PC-9 (cell line): ENCODE measurements at regions not wholly inside any gene's neighbourhood (a gene's known extent, or its start where the extent isn't known, plus 50 kb on each side); places are given as distances from the start of the nearest gene placed in this dataset.
"Not testable (repeated sequence)": the region's sequence is repeated elsewhere in the genome, so short reads cannot be mapped to it uniquely, and the experiment has no call there.

ENCODE experiments used
- EZH2 ChIP-seq: fragments of 200-600 bp; sonication (generic); IDR thresholded peaks from 2 replicates; pipeline ENCODE4 v1.8.0; 2017; ENCODE audit warnings: antibody characterized with exemption, low read depth
- TF ChIP-seq, protein P1 (sequence below): fragments of 200-600 bp; sonication (generic); conservative IDR thresholded peaks from 2 replicates; pipeline ENCODE4 v1.6.1; 2017; ENCODE audit warnings: mixed run types, antibody characterized with exemption, mild to moderate bottlenecking, moderate library complexity

DNA sequence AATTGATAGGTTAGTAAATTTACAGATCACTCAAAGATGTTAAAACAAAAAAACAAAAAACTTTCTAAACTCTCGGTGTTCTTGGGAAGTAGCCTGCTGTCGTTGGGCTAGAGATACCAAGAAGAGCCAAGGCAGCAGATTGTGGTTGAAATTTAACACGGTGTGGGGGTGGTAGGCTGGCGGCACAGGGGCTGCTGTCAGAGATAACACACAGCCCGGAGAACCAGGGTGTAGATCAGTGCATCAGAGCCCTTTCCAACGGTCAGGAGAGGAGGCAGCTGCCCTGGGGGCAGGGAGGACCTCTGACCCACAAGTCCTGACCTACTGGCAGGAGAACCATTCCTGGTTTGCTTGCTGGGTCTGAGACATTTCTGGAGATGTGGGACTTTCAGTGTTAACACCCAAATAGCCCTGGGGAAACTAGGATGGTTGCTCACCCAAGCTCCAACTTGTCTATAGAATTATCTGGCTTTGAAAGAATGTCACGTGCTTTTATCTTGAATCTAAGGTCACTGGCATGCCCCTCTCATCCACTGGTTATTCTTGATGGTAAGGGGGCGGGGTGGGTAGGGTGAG, 205.2 kb upstream of the PLGLB2 start:
- TF ChIP-seq, protein P1, sequence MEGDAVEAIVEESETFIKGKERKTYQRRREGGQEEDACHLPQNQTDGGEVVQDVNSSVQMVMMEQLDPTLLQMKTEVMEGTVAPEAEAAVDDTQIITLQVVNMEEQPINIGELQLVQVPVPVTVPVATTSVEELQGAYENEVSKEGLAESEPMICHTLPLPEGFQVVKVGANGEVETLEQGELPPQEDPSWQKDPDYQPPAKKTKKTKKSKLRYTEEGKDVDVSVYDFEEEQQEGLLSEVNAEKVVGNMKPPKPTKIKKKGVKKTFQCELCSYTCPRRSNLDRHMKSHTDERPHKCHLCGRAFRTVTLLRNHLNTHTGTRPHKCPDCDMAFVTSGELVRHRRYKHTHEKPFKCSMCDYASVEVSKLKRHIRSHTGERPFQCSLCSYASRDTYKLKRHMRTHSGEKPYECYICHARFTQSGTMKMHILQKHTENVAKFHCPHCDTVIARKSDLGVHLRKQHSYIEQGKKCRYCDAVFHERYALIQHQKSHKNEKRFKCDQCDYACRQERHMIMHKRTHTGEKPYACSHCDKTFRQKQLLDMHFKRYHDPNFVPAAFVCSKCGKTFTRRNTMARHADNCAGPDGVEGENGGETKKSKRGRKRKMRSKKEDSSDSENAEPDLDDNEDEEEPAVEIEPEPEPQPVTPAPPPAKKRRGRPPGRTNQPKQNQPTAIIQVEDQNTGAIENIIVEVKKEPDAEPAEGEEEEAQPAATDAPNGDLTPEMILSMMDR = not testable (repeated sequence)
- TF ChIP-seq EZH2 = not testable (repeated sequence)
